ENCODE measurements at regions not wholly inside any gene's neighbourhood (a gene's known extent, or its start where the extent isn't known, plus 50 kb on each side); places are given as distances from the start of the nearest gene placed in this dataset.
"Not testable (repeated sequence)": the region's sequence is repeated elsewhere in the genome, so short reads cannot be mapped to it uniquely, and the experiment has no call there.

GRCh38 chr13:90311929-90312328 is 1035.6 kb upstream of the MIR17HG start:
- no peak for DNase-seq (ENCODE audit: low read depth in 4 of 4, low spot score in 3 of 4)

GRCh38 chr13:90315061-90315460 is 1032.4 kb upstream of the MIR17HG start:
- DNase-seq (ENCODE audit: low read depth in 4 of 4, low spot score in 3 of 4), result no peak

- no peak for DNase-seq (ENCODE audit: low read depth in 4 of 4, low spot score in 3 of 4)
Measured at GRCh38 chr13:90320664-90321063, 1026.8 kb upstream of the MIR17HG start.

- DNase-seq (ENCODE audit: low read depth in 4 of 4, low spot score in 3 of 4), result no peak
Measured at GRCh38 chr13:90321281-90321931, 1026.1 kb upstream of the MIR17HG start.

- DNase-seq (ENCODE audit: low read depth in 4 of 4, low spot score in 3 of 4), result no peak
Measured at GRCh38 chr13:90329641-90330040, 1017.8 kb upstream of the MIR17HG start.

- no peak for DNase-seq (ENCODE audit: low read depth in 4 of 4, low spot score in 3 of 4)
Measured at GRCh38 chr13:90331974-90332373, 1015.5 kb upstream of the MIR17HG start.

GRCh38 chr13:90336507-90336906 is 1011.0 kb upstream of the MIR17HG start:
- DNase-seq (ENCODE audit: low read depth in 4 of 4, low spot score in 3 of 4), result no peak

- not testable (repeated sequence) for DNase-seq (ENCODE audit: low read depth in 4 of 4, low spot score in 3 of 4)
Measured at GRCh38 chr13:90341348-90341747, 1006.1 kb upstream of the MIR17HG start.

- not testable (repeated sequence) for DNase-seq (ENCODE audit: low read depth in 4 of 4, low spot score in 3 of 4)
Measured at GRCh38 chr13:90348477-90349136, 998.9 kb upstream of the MIR17HG start.

GRCh38 chr13:90352763-90353162 is 994.7 kb upstream of the MIR17HG start:
- no peak for DNase-seq (ENCODE audit: low read depth in 4 of 4, low spot score in 3 of 4)

- no peak for DNase-seq (ENCODE audit: low read depth in 4 of 4, low spot score in 3 of 4)
Measured at GRCh38 chr13:90355162-90355751, 992.2 kb upstream of the MIR17HG start.

- DNase-seq (ENCODE audit: low read depth in 4 of 4, low spot score in 3 of 4), result no peak
Measured at GRCh38 chr13:90360785-90361184, 986.7 kb upstream of the MIR17HG start.

- no peak for DNase-seq (ENCODE audit: low read depth in 4 of 4, low spot score in 3 of 4)
Measured at GRCh38 chr13:90362707-90363106, 984.8 kb upstream of the MIR17HG start.

GRCh38 chr13:90365130-90365529 is 982.4 kb upstream of the MIR17HG start:
- no peak for DNase-seq (ENCODE audit: low read depth in 4 of 4, low spot score in 3 of 4)

- DNase-seq (ENCODE audit: low read depth in 4 of 4, low spot score in 3 of 4), result no peak
Measured at GRCh38 chr13:90374168-90374567, 973.3 kb upstream of the MIR17HG start.

- DNase-seq (ENCODE audit: low read depth in 4 of 4, low spot score in 3 of 4), result no peak
Measured at GRCh38 chr13:90375851-90376250, 971.6 kb upstream of the MIR17HG start.

- DNase-seq (ENCODE audit: low read depth in 4 of 4, low spot score in 3 of 4), result no peak
Measured at GRCh38 chr13:90382425-90382824, 965.1 kb upstream of the MIR17HG start.

- no peak for DNase-seq (ENCODE audit: low read depth in 4 of 4, low spot score in 3 of 4)
Measured at GRCh38 chr13:90385781-90386489, 961.6 kb upstream of the MIR17HG start.

GRCh38 chr13:90388887-90389452 is 958.5 kb upstream of the MIR17HG start:
- no peak for DNase-seq (ENCODE audit: low read depth in 4 of 4, low spot score in 3 of 4)

GRCh38 chr13:90389537-90389936 is 958.0 kb upstream of the MIR17HG start:
- no peak for DNase-seq (ENCODE audit: low read depth in 4 of 4, low spot score in 3 of 4)

GRCh38 chr13:90393408-90393807 is 954.1 kb upstream of the MIR17HG start:
- DNase-seq (ENCODE audit: low read depth in 4 of 4, low spot score in 3 of 4), result no peak
